Stimulated activated CD8-positive, alpha-beta memory T cell treated with anti-CD3 and anti-CD28 coated beads, Interleukin-12 subunit alpha, Interleukin-12 subunit beta, amount 100 ng/mL, for 24 hours (primary cell): ENCODE measurements at regions not wholly inside any gene's neighbourhood (a gene's known extent, or its start where the extent isn't known, plus 50 kb on each side); places are given as distances from the start of the nearest gene placed in this dataset.
"Not testable (repeated sequence)": the region's sequence is repeated elsewhere in the genome, so short reads cannot be mapped to it uniquely, and the experiment has no call there.

Experiments
- DNase-seq: peaks from one replicate; pipeline ENCODE4 v3.0.0-alpha.2; 2020; ENCODE audit errors: extremely low read depth

DNA sequence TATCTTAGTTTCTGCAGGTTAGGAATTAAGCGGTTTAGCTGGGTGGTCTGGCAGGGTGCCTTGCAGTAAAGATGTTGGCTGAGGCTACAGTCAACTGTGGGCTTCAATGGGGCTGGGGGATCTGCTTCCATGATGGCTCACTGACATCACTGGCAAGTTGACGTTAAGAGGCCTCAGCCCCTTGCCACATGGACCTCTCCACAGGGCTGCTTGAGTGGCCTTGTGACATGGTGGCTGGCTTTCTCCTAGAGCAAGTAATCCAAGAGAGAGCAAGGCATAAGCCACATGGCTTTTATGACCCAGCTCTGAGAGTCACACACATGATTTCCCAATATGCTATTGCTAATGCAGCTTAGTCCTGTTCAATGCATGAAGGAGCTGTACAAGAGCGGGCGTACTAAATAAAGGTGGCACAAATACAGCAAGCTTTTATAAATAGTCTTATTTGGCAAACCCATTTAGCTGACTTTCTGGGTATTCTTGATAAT lies 109.1 kb downstream of the SEPTIN7 start:
- DNase-seq, result no peak

GRCh38 chr7:35910621-35911020 lies 109.8 kb downstream of the SEPTIN7 start:
- not testable (repeated sequence) for DNase-seq

GRCh38 chr7:35913350-35913749 lies 112.5 kb downstream of the SEPTIN7 start:
- not testable (repeated sequence) for DNase-seq

GRCh38 chr7:35914214-35914613 lies 113.4 kb downstream of the SEPTIN7 start:
- not testable (repeated sequence) for DNase-seq

DNA sequence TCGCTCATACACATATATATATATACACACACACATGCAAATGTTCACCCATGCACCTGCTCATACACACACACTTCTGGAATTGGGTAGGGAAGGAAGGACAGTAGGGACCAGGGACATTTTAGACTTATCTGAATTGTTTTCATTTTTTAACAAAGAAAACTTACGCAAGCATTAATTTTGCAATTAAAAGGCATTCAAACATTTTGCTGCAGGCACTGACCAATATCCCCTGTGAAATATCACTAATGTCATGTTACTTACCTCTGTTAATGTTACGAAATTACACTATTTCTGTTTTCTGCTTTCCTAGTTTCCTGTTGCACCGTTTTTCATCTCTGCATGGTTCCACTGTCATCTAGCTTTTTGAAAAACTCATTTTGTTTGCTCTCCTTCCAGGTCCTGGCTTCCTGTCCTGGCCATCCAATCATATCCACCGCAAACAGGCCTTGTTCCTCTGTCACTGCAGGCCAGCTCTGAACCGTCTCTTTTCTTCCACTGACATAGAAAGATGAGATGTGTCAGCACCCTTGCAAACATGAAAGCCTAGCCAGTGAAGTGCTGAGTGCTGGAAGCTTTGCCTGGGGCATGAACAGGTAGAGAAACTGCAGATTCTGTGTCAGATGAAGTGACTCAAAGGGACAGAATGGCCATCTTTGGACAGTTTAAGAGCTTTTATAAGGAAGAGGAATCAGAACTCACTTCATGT lies 114.5 kb downstream of the SEPTIN7 start:
- DNase-seq, result not testable (repeated sequence)

- not testable (repeated sequence) for DNase-seq
These were observed 117.4 kb downstream of the SEPTIN7 start for GRCh38 chr7:35918217-35918616.

DNA sequence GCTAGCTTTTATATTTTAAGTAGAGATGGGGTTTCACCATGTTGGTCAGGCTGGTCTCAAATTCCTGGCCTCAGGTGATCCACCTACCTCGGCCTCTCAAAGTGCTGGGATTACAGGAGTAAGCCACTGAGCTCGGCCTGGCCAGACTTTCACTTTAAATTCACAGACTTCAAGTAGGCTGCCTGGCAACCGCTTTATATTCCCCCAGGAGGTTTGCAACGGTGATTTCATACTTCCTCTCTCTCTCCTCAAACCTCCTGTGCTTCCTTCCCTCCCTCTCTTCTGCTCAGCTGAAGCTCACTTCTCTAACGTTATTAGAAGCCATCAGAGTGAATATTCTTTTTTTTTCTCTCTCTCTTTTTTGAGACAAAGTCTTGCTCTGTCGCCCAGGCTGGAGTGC lies 118.8 kb downstream of the SEPTIN7 start:
- not testable (repeated sequence) for DNase-seq

GRCh38 chr7:35921338-35921737 lies 120.5 kb downstream of the SEPTIN7 start:
- DNase-seq, result not testable (repeated sequence)

GRCh38 chr7:35924668-35925067 lies 123.8 kb downstream of the SEPTIN7 start:
- DNase-seq, result not testable (repeated sequence)

DNA sequence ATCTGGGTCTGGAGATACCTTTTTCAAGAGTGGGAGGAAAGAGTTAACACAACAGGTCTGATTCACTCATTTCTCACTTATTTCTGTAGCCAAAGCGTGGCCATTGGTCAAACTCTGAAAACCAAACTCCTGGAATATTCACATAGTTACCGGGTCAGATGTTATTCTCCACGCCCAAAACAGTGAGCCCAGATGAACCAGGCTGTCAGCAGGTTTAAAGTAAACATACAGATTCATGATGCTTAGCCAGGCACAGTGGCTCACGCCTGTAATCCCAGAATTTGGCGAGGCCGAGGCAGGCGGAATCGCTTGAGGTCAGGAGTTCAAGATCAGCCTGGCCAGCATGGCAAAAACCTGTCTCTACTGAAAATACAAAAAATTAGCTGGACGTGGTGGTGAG lies 126.1 kb downstream of the SEPTIN7 start:
- DNase-seq, result not testable (repeated sequence)

GRCh38 chr7:35931134-35931533 lies 130.3 kb downstream of the SEPTIN7 start:
- not testable (repeated sequence) for DNase-seq

DNA sequence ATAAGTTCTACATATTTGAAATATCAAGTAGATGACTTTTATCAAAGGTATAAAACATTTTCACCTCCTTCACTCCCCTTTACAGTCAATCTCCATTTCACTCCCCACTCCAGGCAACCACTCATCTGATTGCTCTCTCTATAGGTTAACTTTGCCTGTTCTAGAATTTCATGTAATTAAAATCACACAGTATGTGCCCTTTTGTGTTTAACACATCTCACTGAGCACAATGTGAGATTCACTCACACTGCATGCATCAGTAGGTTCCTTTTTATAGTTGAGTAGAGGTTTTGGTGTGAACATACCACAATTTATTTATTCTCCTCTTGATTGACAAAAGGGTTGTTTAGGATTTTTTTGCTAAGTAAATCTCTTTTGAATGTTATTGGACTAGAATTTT lies 130.7 kb downstream of the SEPTIN7 start:
- DNase-seq, result not testable (repeated sequence)

DNA sequence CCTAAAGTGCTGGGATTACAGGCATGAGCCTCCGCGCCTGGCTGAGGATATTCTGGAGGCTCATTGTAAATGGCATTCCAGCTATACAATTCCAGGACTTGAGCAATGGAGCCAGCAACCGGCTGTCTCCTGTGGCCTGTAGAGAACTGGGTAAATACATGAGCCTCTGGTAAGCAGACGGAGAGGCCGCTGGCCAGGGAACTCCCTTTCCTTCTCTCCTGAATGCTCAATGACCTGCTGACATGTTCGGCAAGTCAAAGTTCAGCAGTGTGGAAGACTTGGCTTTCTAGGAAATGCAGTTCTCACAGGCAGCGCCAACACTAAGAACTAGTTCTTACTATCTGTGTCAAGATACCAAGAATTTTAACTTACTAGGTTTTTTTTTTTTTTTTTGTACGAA lies 139.8 kb downstream of the SEPTIN7 start:
- not testable (repeated sequence) for DNase-seq

- DNase-seq, result not testable (repeated sequence)
These were observed 144.8 kb downstream of the SEPTIN7 start for GRCh38 chr7:35945621-35946020.

DNA sequence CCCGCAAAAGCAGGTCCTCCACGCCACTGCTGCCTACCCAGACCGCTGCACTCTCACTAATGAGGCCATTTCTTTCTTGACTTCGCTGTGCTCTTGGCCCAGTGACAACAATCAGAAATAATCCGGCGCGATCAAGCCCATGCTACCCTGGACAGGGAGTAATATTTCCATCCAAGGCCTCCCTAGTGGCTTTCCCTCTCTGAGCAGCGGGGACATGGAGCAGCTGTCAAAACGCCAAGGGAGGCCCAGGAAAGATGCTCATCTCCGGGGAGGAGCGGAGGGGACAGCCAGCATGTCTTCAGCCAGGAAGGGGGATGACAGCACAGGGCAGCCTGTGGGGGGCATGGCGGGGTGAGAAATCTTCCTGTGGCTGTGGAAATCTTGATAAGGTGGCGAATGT lies 154.9 kb downstream of the SEPTIN7 start:
- DNase-seq, result not testable (repeated sequence)

GRCh38 chr7:35956988-35957387 lies 156.1 kb downstream of the SEPTIN7 start:
- not testable (repeated sequence) for DNase-seq

DNA sequence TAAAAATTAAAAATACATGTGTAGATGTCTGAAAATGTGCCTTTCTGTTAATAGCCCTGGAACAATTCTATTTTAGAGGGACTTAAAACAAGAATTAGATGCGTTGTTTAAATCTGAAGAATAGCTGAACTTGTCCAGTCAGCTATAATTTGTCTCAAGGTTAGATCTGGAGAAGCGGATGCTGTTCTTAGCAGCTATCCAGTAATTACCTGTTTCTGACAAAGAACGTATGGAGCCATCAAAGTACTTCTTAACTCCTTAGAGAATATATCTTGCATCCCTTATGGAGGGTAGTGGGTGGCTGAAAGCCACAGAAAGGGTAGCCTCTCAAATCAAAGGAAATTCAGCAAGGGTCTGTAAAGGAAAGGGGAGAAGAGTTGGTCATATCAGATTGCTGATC lies 160.4 kb downstream of the SEPTIN7 start:
- DNase-seq, result not testable (repeated sequence)

- DNase-seq, result not testable (repeated sequence)
These were observed 161.8 kb downstream of the SEPTIN7 start for GRCh38 chr7:35962607-35963006.

DNA sequence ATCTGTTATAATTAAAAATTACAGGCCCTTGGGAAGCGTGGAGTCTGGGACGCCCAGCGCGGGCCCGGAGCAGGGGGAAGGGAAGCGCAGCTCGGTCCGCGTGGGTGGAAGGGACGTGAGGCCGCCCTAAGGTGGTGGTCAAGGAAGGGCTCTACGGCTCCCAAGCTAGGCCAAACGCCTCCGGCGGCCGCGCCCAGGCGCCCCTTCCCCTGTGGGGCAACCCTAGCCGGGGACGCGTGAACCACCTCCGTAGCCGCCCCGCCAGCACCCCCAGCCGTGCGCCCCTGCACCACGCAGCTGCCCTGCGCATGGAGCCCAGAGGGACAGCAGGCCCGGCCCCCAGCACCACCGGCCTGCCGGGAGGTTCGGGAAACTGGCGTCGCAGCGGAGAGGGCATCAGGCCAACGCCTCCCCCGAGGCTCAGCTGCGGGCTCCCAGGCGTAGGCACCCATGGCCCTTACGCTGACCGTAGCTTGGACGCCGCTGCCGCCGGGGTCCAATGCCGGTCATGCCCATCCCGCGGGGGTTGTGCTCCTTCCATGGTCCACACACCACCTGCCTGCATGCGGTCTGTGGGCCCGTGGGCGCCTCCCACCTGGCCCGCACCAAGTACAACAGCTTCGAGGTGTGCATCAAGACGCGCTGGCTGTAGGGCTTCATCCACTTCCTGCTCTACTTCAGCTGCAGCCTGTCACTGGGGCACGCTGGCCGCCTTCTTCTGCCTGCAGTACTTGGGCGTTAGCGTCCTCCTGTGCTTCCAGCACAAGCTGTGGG lies 166.7 kb downstream of the SEPTIN7 start:
- no peak for DNase-seq

- no peak for DNase-seq
These were observed 167.5 kb downstream of the SEPTIN7 start for GRCh38 chr7:35968140-35968940.

DNA sequence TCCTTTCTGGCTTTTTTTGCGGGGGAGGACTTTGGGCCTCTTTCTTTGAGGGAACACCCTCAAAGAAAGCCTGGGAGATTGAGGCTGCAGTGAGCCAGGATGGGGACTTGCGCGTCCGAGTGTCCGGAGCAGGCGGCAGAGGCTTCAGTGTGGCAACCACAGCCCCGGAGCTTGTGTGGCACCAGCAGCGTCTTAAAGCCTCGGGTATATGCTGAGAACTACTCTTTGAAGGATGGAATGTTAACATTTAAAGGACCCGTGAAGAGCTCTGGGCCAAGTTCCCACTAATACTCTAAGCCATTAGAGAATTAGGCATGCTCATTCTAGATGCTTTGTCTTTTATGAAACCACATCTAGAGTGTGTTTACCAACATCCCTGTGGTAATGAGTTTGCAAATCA lies 168.2 kb downstream of the SEPTIN7 start:
- no peak for DNase-seq

GRCh38 chr7:35970458-35970857 lies 169.6 kb downstream of the SEPTIN7 start:
- DNase-seq, result no peak
